OCI-LY3 (cell line): ENCODE measurements at regions not wholly inside any gene's neighbourhood (a gene's known extent, or its start where the extent isn't known, plus 50 kb on each side); places are given as distances from the start of the nearest gene placed in this dataset.

ENCODE experiments used
- H2AFZ ChIP-seq: fragments of 200-600, 300-600 bp; shearing (Covaris generic); 2 replicates; pipeline ENCODE4 v1.6.0; 2014; ENCODE audit warnings: antibody characterized with exemption, low read depth, low read length
- H3K27ac ChIP-seq: fragments of 200-600, 300-600 bp; sonication (generic); 2 replicates; pipeline ENCODE4 v1.5.1; 2014; ENCODE audit warnings: mild to moderate bottlenecking, low read length, moderate library complexity, mixed read lengths
- H3K27me3 ChIP-seq: fragments of 200-600, 300-600 bp; sonication (generic); 2 replicates; pipeline ENCODE4 v1.6.1; 2014; ENCODE audit warnings: low read depth, low read length, mixed read lengths
- H3K36me3 ChIP-seq: fragments of 200-600, 300-600 bp; sonication (generic); replicated peaks from 2 replicates; pipeline ENCODE3; 2014; ENCODE audit warnings: low read depth, low read length, mixed read lengths
- H3K4me1 ChIP-seq: fragments of 300-600, 200-600 bp; sonication (generic); 2 replicates; pipeline ENCODE4 v1.6.1; 2014; ENCODE audit warnings: low read length, mixed read lengths
- H3K4me2 ChIP-seq: fragments of 200-600, 300-600 bp; sonication (generic); 2 replicates; pipeline ENCODE4 v1.6.1; 2014; ENCODE audit warnings: low read length, mixed read lengths
- H3K4me3 ChIP-seq: fragments of 300-600, 200-600 bp; sonication (generic); 2 replicates; pipeline ENCODE4 v1.5.1; 2014; ENCODE audit warnings: antibody characterized with exemption, mild to moderate bottlenecking, low read length, moderate library complexity
- H3K79me2 ChIP-seq: fragments of 300-600, 200-600 bp; shearing (Covaris generic); 2 replicates; pipeline ENCODE4 v1.6.1; 2014; ENCODE audit warnings: mild to moderate bottlenecking, low read length, mixed read lengths
- H3K9ac ChIP-seq: fragments of 300-600, 200-600 bp; shearing (Covaris generic); 2 replicates; pipeline ENCODE4 v1.6.0; 2014; ENCODE audit warnings: mild to moderate bottlenecking, low read length, moderate library complexity
- H3K9me3 ChIP-seq: fragments of 200-600, 300-600 bp; shearing (Covaris generic); 2 replicates; pipeline ENCODE4 v1.6.1; 2014; ENCODE audit warnings: low read length, mixed read lengths; ENCODE audit not compliant: insufficient read depth
- H4K20me1 ChIP-seq: fragments of 200-600, 300-600 bp; sonication (generic); 2 replicates; pipeline ENCODE4 v1.6.1; 2016; ENCODE audit warnings: low read length, mixed read lengths; ENCODE audit not compliant: insufficient read depth
- EZH2phosphoT487 ChIP-seq: fragments of 200-600 bp; shearing (Covaris generic); IDR thresholded peaks from 2 replicates; pipeline ENCODE4 v1.6.1; 2018; ENCODE audit warnings: antibody characterized with exemption, mixed run types, low read depth
- TF ChIP-seq, protein P1 (sequence below): fragments of 200-600, 300-600 bp; sonication (generic); IDR thresholded peaks from 2 replicates; pipeline ENCODE4 v1.5.1; 2014; ENCODE audit warnings: antibody characterized with exemption, low read length, low read depth

DNA sequence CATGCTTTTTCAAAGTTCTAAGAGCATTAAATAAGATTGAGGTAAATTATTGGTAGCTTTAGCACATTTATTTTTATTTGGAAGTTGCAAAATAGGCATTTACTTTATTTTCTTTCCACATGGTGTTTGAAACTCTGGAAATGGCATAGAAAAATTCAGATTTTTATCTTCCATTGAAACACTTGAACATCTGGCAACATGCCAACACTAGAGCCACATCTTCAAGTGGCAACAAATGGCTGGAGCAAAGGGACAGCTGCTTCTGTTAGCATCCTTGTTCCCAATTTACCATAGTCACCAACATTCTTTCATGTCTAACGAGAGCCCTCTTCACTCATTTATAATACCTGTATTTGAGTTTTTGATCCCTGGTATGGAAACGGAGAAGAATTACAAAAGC lies 539.9 kb downstream of the ZNF608 start:
- Histone ChIP-seq H2AFZ (no peak overlapping the region), H3K79me2 (no peaks in the 10 kb centered on the region), H4K20me1 (no peaks in the 10 kb centered on the region), H3K9me3 (no peaks in the 10 kb centered on the region), H3K27me3 (no peaks in the 10 kb centered on the region), H3K9ac (no peak overlapping the region), H3K4me2 (no peak overlapping the region), H3K27ac (no peak overlapping the region), H3K36me3 (no peaks in the 10 kb centered on the region), H3K4me1 (peaks cover 17% of the 10 kb centered on the region), H3K4me3 (no peak overlapping the region)
- TF ChIP-seq, protein P1, sequence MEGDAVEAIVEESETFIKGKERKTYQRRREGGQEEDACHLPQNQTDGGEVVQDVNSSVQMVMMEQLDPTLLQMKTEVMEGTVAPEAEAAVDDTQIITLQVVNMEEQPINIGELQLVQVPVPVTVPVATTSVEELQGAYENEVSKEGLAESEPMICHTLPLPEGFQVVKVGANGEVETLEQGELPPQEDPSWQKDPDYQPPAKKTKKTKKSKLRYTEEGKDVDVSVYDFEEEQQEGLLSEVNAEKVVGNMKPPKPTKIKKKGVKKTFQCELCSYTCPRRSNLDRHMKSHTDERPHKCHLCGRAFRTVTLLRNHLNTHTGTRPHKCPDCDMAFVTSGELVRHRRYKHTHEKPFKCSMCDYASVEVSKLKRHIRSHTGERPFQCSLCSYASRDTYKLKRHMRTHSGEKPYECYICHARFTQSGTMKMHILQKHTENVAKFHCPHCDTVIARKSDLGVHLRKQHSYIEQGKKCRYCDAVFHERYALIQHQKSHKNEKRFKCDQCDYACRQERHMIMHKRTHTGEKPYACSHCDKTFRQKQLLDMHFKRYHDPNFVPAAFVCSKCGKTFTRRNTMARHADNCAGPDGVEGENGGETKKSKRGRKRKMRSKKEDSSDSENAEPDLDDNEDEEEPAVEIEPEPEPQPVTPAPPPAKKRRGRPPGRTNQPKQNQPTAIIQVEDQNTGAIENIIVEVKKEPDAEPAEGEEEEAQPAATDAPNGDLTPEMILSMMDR = no peak
- TF ChIP-seq EZH2phosphoT487 = no peak

DNA sequence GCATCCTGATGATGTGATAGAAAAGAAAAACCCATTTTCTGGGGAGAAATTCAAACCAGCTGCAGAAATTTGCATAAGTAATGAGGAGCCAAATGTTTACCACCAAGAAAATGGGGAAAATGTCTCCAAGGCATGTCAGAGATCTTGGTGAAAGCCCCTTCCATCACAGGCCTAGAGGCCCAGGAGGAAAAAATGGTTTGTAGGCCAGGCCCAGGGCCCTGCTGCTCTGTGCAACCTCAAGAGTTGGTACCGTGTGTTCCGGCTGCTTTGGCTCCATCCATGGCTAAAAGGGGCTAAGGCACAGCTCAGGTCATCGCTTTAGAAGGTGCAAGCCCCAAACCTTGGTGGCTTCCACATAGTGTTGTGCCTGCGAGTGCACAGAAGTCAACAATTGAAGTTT lies 543.1 kb downstream of the ZNF608 start:
- H3K4me3 ChIP-seq = no peak overlapping the region
- TF ChIP-seq, protein P1 = no peak
- TF ChIP-seq EZH2phosphoT487 = no peak
- no peak overlapping the region for H3K4me2 ChIP-seq
- no peaks in the 10 kb centered on the region for H3K79me2 ChIP-seq
- no peak overlapping the region for H3K27ac ChIP-seq
- no peaks in the 10 kb centered on the region for H3K9me3 ChIP-seq
- no peaks in the 10 kb centered on the region for H3K4me1 ChIP-seq
- H2AFZ ChIP-seq = no peak overlapping the region
- H3K36me3 ChIP-seq = no peaks in the 10 kb centered on the region
- H4K20me1 ChIP-seq = no peaks in the 10 kb centered on the region
- H3K9ac ChIP-seq = no peak overlapping the region
- H3K27me3 ChIP-seq = no peaks in the 10 kb centered on the region

DNA sequence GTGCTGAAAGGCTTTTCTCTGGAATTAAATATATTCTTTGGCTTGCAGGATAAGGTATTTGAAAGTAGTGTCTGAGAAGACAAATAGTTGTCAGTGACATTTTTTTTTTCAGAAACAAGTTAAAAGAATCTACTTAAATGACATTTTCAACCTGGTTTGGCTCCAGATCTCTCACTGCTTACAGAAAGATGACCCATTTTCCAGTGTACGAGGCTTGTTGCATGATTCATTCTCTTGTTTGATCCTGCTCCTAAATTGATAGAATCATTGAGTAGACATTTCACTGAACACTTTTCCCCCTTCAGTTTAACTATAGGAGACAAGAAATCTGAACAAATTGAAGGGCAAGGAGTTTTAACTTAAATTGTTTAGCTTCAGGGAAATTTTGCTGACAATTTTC lies 546.1 kb downstream of the ZNF608 start:
- Histone ChIP-seq H3K36me3 (no peaks in the 10 kb centered on the region), H3K79me2 (no peaks in the 10 kb centered on the region), H3K27ac (no peak overlapping the region), H3K4me1 (no peaks in the 10 kb centered on the region), H3K27me3 (no peaks in the 10 kb centered on the region), H3K4me2 (no peak overlapping the region), H2AFZ (no peak overlapping the region), H3K4me3 (no peak overlapping the region), H3K9me3 (no peaks in the 10 kb centered on the region), H4K20me1 (no peaks in the 10 kb centered on the region), H3K9ac (no peak overlapping the region)
- TF ChIP-seq, protein P1 = no peak
- TF ChIP-seq EZH2phosphoT487 = no peak

DNA sequence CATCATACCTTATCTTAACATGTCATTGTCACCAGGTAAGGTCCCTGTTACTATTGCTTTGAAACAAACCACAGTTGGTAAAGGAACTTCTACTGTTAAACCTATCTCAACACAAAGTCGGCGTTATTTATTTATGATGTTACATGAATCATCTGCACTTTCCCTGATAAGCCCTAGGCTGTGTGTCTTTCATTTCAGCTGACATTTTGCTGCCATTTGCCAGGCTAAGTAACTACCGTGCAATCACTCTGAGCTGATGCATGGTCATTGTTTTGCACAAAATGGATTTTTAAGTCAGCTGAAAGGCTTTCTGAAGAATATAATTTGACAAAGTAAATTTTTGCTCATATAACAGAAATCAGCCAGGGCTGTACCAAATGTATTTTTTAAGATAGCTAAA lies 546.5 kb downstream of the ZNF608 start:
- TF ChIP-seq EZH2phosphoT487 = no peak
- TF ChIP-seq, protein P1 = no peak
- H2AFZ ChIP-seq = no peak overlapping the region

More for the DNA sequence above, 546.5 kb downstream of the ZNF608 start:
- Histone ChIP-seq H3K27ac (no peak overlapping the region), H3K9ac (no peak overlapping the region), H3K36me3 (no peaks in the 10 kb centered on the region), H3K79me2 (no peaks in the 10 kb centered on the region), H3K4me2 (no peak overlapping the region), H4K20me1 (no peaks in the 10 kb centered on the region), H3K4me1 (no peaks in the 10 kb centered on the region), H3K27me3 (no peaks in the 10 kb centered on the region), H3K4me3 (no peak overlapping the region), H3K9me3 (no peaks in the 10 kb centered on the region)
